Endothelial cell (in vitro differentiated cells): ENCODE measurements at regions not wholly inside any gene's neighbourhood (a gene's known extent, or its start where the extent isn't known, plus 50 kb on each side); places are given as distances from the start of the nearest gene placed in this dataset.

ENCODE experiments used
- DNase-seq: peaks from one replicate; pipeline ENCODE4 v3.0.0; 2021; ENCODE audit warnings: low spot score
- H3K27ac Mint-ChIP-seq: one replicate; pipeline ENCODE4 v1.8.0; 2021; ENCODE audit warnings: mixed read lengths, inconsistent platforms; ENCODE audit not compliant: unreplicated experiment
- H3K27me3 Mint-ChIP-seq: one replicate; pipeline ENCODE4 v1.8.0; 2021; ENCODE audit warnings: mild to moderate bottlenecking, moderate library complexity, mixed read lengths, inconsistent platforms; ENCODE audit not compliant: unreplicated experiment
- H3K36me3 Mint-ChIP-seq: one replicate; pipeline ENCODE4 v1.8.0; 2021; ENCODE audit warnings: mild to moderate bottlenecking, low read depth, mixed read lengths, inconsistent platforms; ENCODE audit not compliant: unreplicated experiment
- H3K4me1 Mint-ChIP-seq: one replicate; pipeline ENCODE4 v1.8.0; 2021; ENCODE audit warnings: mild to moderate bottlenecking, mixed read lengths, inconsistent platforms; ENCODE audit not compliant: unreplicated experiment
- H3K4me3 Mint-ChIP-seq: one replicate; pipeline ENCODE4 v1.8.0; 2021; ENCODE audit warnings: mild to moderate bottlenecking, mixed read lengths, inconsistent platforms; ENCODE audit not compliant: unreplicated experiment
- H3K9me3 Mint-ChIP-seq: one replicate; pipeline ENCODE4 v1.8.0; 2021; ENCODE audit warnings: mixed read lengths, inconsistent platforms; ENCODE audit not compliant: unreplicated experiment
- TF ChIP-seq, protein P1 (sequence below): fragments of 200-600 bp; sonication (generic); IDR thresholded peaks from one replicate; pipeline ENCODE4 v1.5.0; 2021; ENCODE audit warnings: antibody characterized with exemption; ENCODE audit not compliant: unreplicated experiment

DNA sequence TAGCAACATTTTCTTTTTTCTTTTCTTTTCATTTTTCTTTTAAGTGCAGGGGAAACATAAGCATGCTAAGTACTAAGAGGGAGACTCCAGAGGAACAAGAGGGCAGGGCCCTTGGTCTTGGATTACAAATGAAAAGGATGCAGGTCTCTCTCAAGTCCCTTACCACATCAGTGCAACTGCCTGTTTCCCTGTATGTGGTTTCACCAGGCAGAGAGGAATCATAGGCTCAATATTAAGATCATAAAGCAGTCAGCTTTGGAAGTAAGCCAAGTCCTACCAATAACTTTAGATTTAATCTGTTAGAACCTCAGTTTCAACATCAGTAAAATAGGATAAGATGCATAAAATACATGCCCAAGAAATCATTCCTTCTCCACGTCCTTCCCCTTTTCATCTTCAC lies 422.7 kb upstream of the PAPPA start:
- Mint-ChIP-seq H3K9me3 (no peaks in the 10 kb centered on the region), H3K4me1 (peaks cover 6% of the 10 kb centered on the region), H3K27ac (no peak overlapping the region), H3K27me3 (no peaks in the 10 kb centered on the region), H3K36me3 (no peaks in the 10 kb centered on the region), H3K4me3 (no peak overlapping the region)
- TF ChIP-seq, protein P1, sequence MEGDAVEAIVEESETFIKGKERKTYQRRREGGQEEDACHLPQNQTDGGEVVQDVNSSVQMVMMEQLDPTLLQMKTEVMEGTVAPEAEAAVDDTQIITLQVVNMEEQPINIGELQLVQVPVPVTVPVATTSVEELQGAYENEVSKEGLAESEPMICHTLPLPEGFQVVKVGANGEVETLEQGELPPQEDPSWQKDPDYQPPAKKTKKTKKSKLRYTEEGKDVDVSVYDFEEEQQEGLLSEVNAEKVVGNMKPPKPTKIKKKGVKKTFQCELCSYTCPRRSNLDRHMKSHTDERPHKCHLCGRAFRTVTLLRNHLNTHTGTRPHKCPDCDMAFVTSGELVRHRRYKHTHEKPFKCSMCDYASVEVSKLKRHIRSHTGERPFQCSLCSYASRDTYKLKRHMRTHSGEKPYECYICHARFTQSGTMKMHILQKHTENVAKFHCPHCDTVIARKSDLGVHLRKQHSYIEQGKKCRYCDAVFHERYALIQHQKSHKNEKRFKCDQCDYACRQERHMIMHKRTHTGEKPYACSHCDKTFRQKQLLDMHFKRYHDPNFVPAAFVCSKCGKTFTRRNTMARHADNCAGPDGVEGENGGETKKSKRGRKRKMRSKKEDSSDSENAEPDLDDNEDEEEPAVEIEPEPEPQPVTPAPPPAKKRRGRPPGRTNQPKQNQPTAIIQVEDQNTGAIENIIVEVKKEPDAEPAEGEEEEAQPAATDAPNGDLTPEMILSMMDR = no peak
- DNase-seq = no peak

DNA sequence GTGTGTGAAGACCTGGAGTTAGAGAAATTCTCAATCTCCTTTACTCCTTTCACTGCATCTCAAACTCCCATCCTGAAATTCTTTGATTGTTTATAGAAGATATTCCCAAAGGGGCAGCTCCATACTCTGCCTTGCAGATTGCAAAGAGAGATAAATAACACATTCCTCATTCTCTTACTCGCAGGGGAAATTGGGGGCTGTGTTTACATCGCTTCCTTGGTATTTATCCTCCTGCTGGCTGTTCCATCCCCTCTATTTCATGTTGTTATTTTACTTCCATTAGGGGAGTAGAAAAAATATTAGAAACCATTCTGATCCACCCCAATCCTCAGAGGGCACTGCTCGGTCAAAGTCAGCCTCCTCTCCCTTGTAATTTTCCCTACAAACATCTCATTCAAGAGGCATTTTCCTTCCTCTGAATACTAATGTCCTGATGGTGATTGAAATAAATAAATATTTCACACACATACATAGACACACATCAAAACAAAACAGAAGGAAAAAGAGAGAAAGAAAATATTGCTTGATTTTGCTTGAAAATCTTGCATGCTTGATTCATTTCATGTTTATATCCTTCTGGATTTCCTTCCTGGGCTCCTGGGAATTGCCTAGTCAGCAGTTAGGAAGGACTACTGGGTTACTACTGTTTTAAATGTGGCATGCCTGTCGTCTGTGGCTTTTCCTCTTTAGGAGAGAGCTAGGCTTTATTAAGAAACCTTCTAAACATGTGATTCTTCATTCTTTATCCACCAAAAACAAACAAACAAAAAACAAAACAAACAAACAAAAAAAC lies 420.1 kb upstream of the PAPPA start:
- Mint-ChIP-seq H3K9me3 (no peaks in the 10 kb centered on the region), H3K4me1 (peaks cover 6% of the 10 kb centered on the region), H3K4me3 (no peak overlapping the region), H3K27me3 (no peaks in the 10 kb centered on the region), H3K27ac (no peak overlapping the region), H3K36me3 (no peaks in the 10 kb centered on the region)
- no peak for DNase-seq
- TF ChIP-seq, protein P1 = no peak

DNA sequence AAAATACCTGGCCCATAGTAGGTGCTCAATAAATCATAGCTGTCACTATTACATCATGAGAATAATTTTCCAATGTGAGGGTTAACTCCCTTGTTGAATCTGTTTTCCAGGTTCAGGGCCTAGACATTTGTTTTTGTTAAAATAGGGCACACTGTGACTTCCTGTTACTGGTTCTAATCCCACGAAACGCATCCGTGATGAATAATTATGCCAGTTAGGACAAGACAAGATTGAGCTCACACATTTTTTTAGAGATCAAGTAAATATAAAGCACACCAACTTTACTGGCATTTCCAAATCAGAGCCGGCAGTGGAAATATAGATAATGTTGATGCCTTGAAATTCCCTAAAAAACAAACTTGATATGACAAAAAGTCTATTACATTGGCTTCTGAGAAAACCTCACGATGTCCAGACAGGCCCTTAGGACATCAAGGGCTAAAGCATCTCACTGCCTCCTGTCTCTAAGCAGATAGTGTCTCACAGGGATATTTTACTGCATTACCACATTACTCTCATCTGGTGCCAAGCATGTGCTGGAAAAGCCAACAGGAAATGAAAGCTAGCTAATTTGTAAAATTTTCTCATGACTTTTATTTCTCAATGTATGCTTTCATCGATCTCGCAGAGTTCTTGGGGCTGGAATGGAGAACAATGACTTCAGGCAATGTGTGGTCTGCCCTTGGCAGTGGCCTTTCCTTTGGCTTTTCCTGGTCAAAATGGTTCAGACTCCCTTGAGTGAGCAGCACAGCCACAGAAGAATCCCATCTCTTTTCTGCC lies 414.3 kb upstream of the PAPPA start:
- no peaks in the 10 kb centered on the region for H3K36me3 Mint-ChIP-seq

DNA sequence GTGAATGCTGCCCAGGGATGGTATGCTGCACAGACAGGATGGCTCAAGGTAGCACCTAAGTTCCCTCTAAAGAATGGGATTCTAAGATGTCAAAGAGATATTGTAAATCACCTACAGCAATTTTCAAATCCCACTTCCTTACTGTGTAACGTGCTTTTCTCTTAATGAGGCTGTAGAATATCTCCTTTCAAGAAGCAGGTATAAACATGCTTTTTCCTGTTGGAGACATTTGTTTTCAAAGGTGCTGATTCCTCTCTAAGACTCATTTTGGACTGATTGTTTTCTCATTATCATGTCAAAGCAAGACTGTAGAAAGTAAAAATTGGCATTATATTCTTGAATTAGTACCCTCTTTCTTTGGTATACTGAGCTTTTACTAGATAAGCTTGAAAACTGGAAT lies 412.6 kb upstream of the PAPPA start:
- H3K27me3 Mint-ChIP-seq = no peaks in the 10 kb centered on the region
- no peaks in the 10 kb centered on the region for H3K9me3 Mint-ChIP-seq
- no peak for DNase-seq
- no peak overlapping the region for H3K27ac Mint-ChIP-seq
- no peak overlapping the region for H3K4me3 Mint-ChIP-seq
- TF ChIP-seq, protein P1 = no peak
- no peaks in the 10 kb centered on the region for H3K36me3 Mint-ChIP-seq
- no peaks in the 10 kb centered on the region for H3K4me1 Mint-ChIP-seq

More for the DNA sequence above, 414.3 kb upstream of the PAPPA start:
- H3K27me3 Mint-ChIP-seq = no peaks in the 10 kb centered on the region
- H3K9me3 Mint-ChIP-seq = no peaks in the 10 kb centered on the region
- H3K27ac Mint-ChIP-seq = no peak overlapping the region
- H3K4me1 Mint-ChIP-seq = no peaks in the 10 kb centered on the region
- TF ChIP-seq, protein P1 = no peak
- H3K4me3 Mint-ChIP-seq = no peak overlapping the region
- no peak for DNase-seq
